ENCODE measurements at regions not wholly inside any gene's neighbourhood (a gene's known extent, or its start where the extent isn't known, plus 50 kb on each side); places are given as distances from the start of the nearest gene placed in this dataset.

DNA sequence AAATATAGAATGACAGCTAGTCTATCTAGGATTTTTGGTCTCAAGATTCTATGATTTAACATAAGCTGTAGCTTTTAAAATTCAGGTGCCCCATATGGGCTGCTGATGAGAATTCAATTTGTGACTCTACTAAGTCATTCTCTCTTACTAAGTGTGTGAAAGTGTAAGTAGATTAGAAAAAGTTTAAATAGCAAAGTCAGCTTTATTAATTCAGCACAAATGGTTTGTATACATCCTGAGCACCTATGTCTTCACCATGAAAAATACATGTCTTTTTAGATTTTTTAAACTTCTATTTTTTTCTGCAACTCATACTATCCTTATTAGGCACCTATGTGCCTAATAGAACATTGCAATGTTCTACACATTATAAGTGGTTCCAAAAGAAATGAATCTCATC lies 157.1 kb downstream of the METTL4 start:
- TF ChIP-seq TAF1 (IDR thresholded peaks at IDR 0.05; ENCODE audit: low read depth, low read length) (no peak), POU2F2 (IDR thresholded peaks at IDR 0.05; ENCODE audit: low read depth, low read length) (no peak), POLR2AphosphoS5 (IDR thresholded peaks at IDR 0.05; ENCODE audit: low read depth, low read length) (no peak), POLR2A (IDR thresholded peaks at IDR 0.05; ENCODE audit: low read depth, low read length) (no peak), PAX5 (IDR thresholded peaks at IDR 0.05; ENCODE audit: insufficient read depth, low read length, severe bottlenecking) (no peak)

Data from GM12891 (cell line).